ENCODE measurements at regions not wholly inside any gene's neighbourhood (a gene's known extent, or its start where the extent isn't known, plus 50 kb on each side); places are given as distances from the start of the nearest gene placed in this dataset.

- H3K4me1 ChIP-seq (ENCODE audit: control insufficient read depth, insufficient read depth, low read length), result no peaks in the 10 kb centered on the region
- H3K9ac ChIP-seq (ENCODE audit: low read length), result no peak overlapping the region
- H3K27ac ChIP-seq (ENCODE audit: low read depth, low read length), result no peak overlapping the region
- no peak overlapping the region for H3K4me3 ChIP-seq (ENCODE audit: low read depth, low read length)
- no peaks in the 10 kb centered on the region for H3K36me3 ChIP-seq (ENCODE audit: control insufficient read depth, insufficient read depth, low read length)
- no peaks in the 10 kb centered on the region for H3K27me3 ChIP-seq (ENCODE audit: control insufficient read depth, insufficient read depth, low read length)
- H3K9me3 ChIP-seq (ENCODE audit: control insufficient read depth, insufficient read depth, low read depth, low read length), result no peaks in the 10 kb centered on the region
Measured at GRCh38 chr2:19538411-19538963, 180.1 kb upstream of the OSR1 start.

DNA sequence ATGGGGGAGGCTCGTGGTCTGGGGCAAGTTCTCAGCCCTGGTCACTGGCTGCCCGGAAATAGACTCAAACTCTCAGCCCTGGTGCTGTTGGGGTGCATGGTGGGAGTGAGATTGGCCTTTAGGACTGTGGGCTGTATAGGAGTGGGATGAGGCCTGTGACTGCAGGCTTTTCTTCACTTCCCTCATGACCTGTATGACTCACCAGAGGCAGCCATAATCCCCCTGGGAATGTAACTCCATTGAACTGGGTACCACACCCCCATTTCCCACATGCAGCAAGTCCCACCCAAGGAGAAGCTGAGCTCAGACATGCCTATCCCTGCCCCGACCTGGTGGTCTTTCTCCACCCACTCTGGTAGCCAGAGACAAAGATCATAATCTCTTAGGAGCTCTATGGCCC lies 177.7 kb upstream of the OSR1 start:
- no peaks in the 10 kb centered on the region for H3K4me1 ChIP-seq (ENCODE audit: control insufficient read depth, insufficient read depth, low read length)
- H3K9me3 ChIP-seq (ENCODE audit: control insufficient read depth, insufficient read depth, low read depth, low read length), result no peaks in the 10 kb centered on the region
- H3K27ac ChIP-seq (ENCODE audit: low read depth, low read length), result no peak overlapping the region
- H3K9ac ChIP-seq (ENCODE audit: low read length), result no peak overlapping the region
- H3K36me3 ChIP-seq (ENCODE audit: control insufficient read depth, insufficient read depth, low read length), result no peaks in the 10 kb centered on the region
- H3K27me3 ChIP-seq (ENCODE audit: control insufficient read depth, insufficient read depth, low read length), result no peaks in the 10 kb centered on the region; the same call in 1 of the 2 replicates
- no peak overlapping the region for H3K4me3 ChIP-seq (ENCODE audit: low read depth, low read length)

GRCh38 chr2:19532547-19533196 lies 174.2 kb upstream of the OSR1 start:
- no peaks in the 10 kb centered on the region for H3K36me3 ChIP-seq (ENCODE audit: control insufficient read depth, insufficient read depth, low read length)
- no peak overlapping the region for H3K27ac ChIP-seq (ENCODE audit: low read depth, low read length)
- no peaks in the 10 kb centered on the region; the same call in 1 of the 2 replicates for H3K27me3 ChIP-seq (ENCODE audit: control insufficient read depth, insufficient read depth, low read length)
- H3K4me1 ChIP-seq (ENCODE audit: control insufficient read depth, insufficient read depth, low read length), result no peaks in the 10 kb centered on the region
- H3K9ac ChIP-seq (ENCODE audit: low read length), result no peak overlapping the region
- no peaks in the 10 kb centered on the region for H3K9me3 ChIP-seq (ENCODE audit: control insufficient read depth, insufficient read depth, low read depth, low read length)
- H3K4me3 ChIP-seq (ENCODE audit: low read depth, low read length), result no peak overlapping the region

- Histone ChIP-seq H3K4me3 (ENCODE audit: low read depth, low read length) (no peak overlapping the region), H3K27me3 (ENCODE audit: control insufficient read depth, insufficient read depth, low read length) (no peaks in the 10 kb centered on the region; the same call in 1 of the 2 replicates), H3K9me3 (ENCODE audit: control insufficient read depth, insufficient read depth, low read depth, low read length) (no peaks in the 10 kb centered on the region)
Measured at GRCh38 chr2:19529677-19530076, 171.3 kb upstream of the OSR1 start.

DNA sequence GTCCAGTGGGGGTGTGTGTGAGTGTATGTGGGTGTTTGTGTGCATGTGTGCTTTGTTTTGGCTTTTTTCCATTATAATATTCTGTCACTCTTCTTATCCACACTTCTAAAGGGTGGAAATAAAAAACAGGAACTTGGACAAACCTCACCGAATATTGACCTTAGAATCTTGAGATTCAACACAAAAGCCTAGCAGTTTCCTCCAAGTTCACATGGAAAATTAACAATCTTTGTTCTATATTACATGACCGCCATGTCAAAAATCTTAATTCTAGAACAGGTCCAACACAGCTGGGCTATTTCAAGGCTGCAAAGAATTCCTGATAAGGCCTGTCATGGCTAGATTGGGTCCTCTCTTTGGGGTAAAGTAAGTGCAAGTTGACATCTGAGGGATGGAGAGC lies 169.3 kb upstream of the OSR1 start:
- H3K27ac ChIP-seq (ENCODE audit: low read depth, low read length), result no peak overlapping the region
- H3K9me3 ChIP-seq (ENCODE audit: control insufficient read depth, insufficient read depth, low read depth, low read length), result no peaks in the 10 kb centered on the region
- no peak overlapping the region for H3K9ac ChIP-seq (ENCODE audit: low read length)
- no peaks in the 10 kb centered on the region; the same call in 1 of the 2 replicates for H3K27me3 ChIP-seq (ENCODE audit: control insufficient read depth, insufficient read depth, low read length)
- no peaks in the 10 kb centered on the region for H3K36me3 ChIP-seq (ENCODE audit: control insufficient read depth, insufficient read depth, low read length)
- H3K4me3 ChIP-seq (ENCODE audit: low read depth, low read length), result no peak overlapping the region
- H3K4me1 ChIP-seq (ENCODE audit: control insufficient read depth, insufficient read depth, low read length), result no peaks in the 10 kb centered on the region

More at GRCh38 chr2:19529677-19530076, 171.3 kb upstream of the OSR1 start:
- Histone ChIP-seq H3K9ac (ENCODE audit: low read length) (no peak overlapping the region), H3K27ac (ENCODE audit: low read depth, low read length) (no peak overlapping the region), H3K4me1 (ENCODE audit: control insufficient read depth, insufficient read depth, low read length) (no peaks in the 10 kb centered on the region), H3K36me3 (ENCODE audit: control insufficient read depth, insufficient read depth, low read length) (no peaks in the 10 kb centered on the region)

GRCh38 chr2:19525313-19525712 lies 166.9 kb upstream of the OSR1 start:
- Histone ChIP-seq H3K4me3 (ENCODE audit: low read depth, low read length) (no peak overlapping the region), H3K4me1 (ENCODE audit: control insufficient read depth, insufficient read depth, low read length) (no peaks in the 10 kb centered on the region), H3K27me3 (ENCODE audit: control insufficient read depth, insufficient read depth, low read length) (no peaks in the 10 kb centered on the region), H3K9me3 (ENCODE audit: control insufficient read depth, insufficient read depth, low read depth, low read length) (no peaks in the 10 kb centered on the region), H3K27ac (ENCODE audit: low read depth, low read length) (no peak overlapping the region), H3K9ac (ENCODE audit: low read length) (no peak overlapping the region), H3K36me3 (ENCODE audit: control insufficient read depth, insufficient read depth, low read length) (no peaks in the 10 kb centered on the region)

DNA sequence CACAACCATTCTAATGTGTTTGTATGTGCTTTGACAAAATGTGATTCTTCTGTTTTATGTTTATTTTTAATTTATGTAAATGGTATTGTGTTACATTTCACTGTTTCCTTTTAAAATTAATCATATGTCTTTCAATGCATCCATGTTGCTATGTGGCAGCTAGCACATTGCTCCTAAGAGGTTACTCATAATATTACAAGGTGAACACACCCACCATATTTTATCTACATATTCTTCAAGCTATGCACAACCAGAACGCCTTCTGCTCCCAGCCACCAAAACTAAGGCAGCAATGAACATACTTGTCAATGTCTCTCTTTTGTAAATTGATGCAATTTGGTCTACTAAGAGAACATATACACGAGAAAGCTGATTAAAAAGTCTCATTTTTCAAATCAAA lies 160.6 kb upstream of the OSR1 start:
- H3K9me3 ChIP-seq (ENCODE audit: control insufficient read depth, insufficient read depth, low read depth, low read length), result no peaks in the 10 kb centered on the region
- no peak overlapping the region for H3K4me3 ChIP-seq (ENCODE audit: low read depth, low read length)
- no peaks in the 10 kb centered on the region for H3K36me3 ChIP-seq (ENCODE audit: control insufficient read depth, insufficient read depth, low read length)
- H3K4me1 ChIP-seq (ENCODE audit: control insufficient read depth, insufficient read depth, low read length), result no peaks in the 10 kb centered on the region
- H3K27ac ChIP-seq (ENCODE audit: low read depth, low read length), result no peak overlapping the region
- no peak overlapping the region for H3K9ac ChIP-seq (ENCODE audit: low read length)
- H3K27me3 ChIP-seq (ENCODE audit: control insufficient read depth, insufficient read depth, low read length), result no peaks in the 10 kb centered on the region

DNA sequence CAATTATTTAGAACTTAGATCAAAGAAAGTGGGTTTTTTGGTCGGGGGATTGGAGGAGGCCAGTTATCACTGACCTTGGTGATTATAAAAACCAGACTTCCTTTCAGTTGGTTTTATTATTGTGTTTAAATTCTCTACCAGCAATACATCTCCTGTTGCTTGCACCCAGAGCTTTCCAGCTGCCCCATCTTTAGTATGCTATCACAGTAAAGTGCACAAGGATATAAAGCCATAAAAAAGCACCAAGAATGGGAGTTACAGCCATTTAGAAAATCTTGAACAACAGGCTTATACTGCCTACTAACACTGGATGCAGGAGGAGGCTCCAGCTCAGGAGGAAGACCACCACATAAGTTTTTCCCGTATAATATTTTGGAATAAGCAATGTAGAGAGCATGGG lies 148.7 kb upstream of the OSR1 start:
- Histone ChIP-seq H3K9me3 (ENCODE audit: control insufficient read depth, insufficient read depth, low read depth, low read length) (no peaks in the 10 kb centered on the region), H3K9ac (ENCODE audit: low read length) (no peak overlapping the region), H3K27ac (ENCODE audit: low read depth, low read length) (no peak overlapping the region)

DNA sequence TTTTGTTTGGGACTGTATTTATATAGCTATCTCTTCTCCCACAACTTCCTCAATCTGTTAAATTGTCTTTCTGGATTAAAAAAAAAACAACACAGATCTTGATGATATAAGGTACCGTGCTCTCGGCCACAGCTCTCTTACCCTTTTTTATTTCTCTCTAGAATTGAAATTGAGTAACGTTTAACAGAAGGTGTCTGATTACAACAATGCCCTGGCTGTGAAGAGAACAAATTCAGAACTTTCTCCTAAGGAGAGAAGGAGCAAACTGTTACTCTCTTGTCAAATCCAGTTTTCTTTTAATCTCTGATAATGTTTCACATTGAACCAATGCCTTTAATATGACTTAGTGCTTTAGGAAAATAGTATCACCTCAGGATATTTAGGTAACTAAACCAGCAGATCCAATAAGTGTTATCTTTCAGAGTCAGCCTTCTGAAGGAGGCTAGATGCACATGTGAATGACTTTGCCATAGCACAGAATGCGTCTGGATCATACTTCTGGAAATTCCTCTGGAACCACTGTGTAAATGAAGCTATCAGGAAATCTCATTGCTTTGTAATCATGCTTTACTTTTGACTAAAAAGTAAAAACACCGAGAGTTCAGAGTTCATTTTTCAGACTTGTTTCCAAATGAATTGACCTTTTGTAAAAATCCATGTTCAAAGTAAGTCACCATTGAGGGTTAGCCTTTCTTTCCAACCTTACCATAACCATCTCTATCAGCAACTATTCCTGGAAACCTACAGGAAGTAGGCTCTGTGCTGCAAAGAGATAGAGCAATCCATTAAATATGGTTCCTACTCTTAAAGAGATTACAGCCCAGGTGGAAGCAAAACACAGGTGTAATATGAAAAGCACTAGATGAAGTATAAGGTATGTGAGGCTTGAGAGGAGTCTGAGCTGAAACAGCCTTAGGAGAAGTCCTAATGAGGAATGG lies 147.0 kb upstream of the OSR1 start:
- Histone ChIP-seq H3K9me3 (ENCODE audit: control insufficient read depth, insufficient read depth, low read depth, low read length) (no peaks in the 10 kb centered on the region), H3K4me3 (ENCODE audit: low read depth, low read length) (no peak overlapping the region), H3K9ac (ENCODE audit: low read length) (no peak overlapping the region), H3K27ac (ENCODE audit: low read depth, low read length) (no peak overlapping the region), H3K4me1 (ENCODE audit: control insufficient read depth, insufficient read depth, low read length) (no peaks in the 10 kb centered on the region), H3K27me3 (ENCODE audit: control insufficient read depth, insufficient read depth, low read length) (no peaks in the 10 kb centered on the region), H3K36me3 (ENCODE audit: control insufficient read depth, insufficient read depth, low read length) (no peaks in the 10 kb centered on the region)

More for the DNA sequence above, 148.7 kb upstream of the OSR1 start:
- H3K4me3 ChIP-seq (ENCODE audit: low read depth, low read length), result no peak overlapping the region
- no peaks in the 10 kb centered on the region for H3K4me1 ChIP-seq (ENCODE audit: control insufficient read depth, insufficient read depth, low read length)
- no peaks in the 10 kb centered on the region for H3K36me3 ChIP-seq (ENCODE audit: control insufficient read depth, insufficient read depth, low read length)
- no peaks in the 10 kb centered on the region for H3K27me3 ChIP-seq (ENCODE audit: control insufficient read depth, insufficient read depth, low read length)

DNA sequence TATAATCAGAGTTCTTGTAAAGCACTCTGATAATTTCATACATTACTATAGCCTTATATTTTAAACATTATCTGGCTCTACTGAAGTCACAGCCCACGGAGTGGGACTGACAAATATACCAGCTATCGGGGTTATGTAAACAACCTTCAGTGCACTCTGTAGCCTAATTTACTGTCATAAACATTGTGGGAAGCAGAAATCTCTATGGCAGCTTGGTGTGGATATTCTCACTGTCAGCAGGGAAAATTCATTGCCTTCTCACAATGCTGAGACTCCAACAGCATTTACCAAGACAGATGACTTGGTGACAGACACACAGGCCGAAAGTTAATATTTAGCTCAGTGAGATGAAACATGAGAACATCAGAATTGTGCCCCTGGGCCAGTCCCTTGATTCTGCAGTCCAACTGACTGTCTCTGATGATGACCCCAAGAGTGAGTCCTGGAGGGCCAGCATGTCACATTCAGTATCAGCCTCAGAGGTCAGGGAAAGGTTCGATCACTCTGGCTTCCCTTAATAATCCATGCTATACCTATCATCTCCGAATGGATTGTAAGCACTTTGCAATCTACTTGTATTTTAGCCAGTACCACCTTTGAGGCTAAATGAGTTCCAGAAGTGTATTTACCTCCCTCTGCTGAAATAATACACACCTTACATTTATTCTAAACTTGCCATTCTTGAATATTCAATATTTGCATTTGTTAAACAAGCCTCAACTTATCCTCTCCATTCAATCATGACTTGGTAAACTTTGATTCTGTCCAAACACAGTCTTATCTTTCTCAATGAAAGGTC lies 146.2 kb upstream of the OSR1 start:
- Histone ChIP-seq H3K36me3 (ENCODE audit: control insufficient read depth, insufficient read depth, low read length) (no peaks in the 10 kb centered on the region), H3K4me3 (ENCODE audit: low read depth, low read length) (no peak overlapping the region), H3K9me3 (ENCODE audit: control insufficient read depth, insufficient read depth, low read depth, low read length) (no peaks in the 10 kb centered on the region), H3K9ac (ENCODE audit: low read length) (no peak overlapping the region), H3K4me1 (ENCODE audit: control insufficient read depth, insufficient read depth, low read length) (no peaks in the 10 kb centered on the region), H3K27me3 (ENCODE audit: control insufficient read depth, insufficient read depth, low read length) (no peaks in the 10 kb centered on the region), H3K27ac (ENCODE audit: low read depth, low read length) (no peak overlapping the region)

Data from HUES6 (cell line).